ENCODE measurements at regions not wholly inside any gene's neighbourhood (a gene's known extent, or its start where the extent isn't known, plus 50 kb on each side); places are given as distances from the start of the nearest gene placed in this dataset.
A peak's percentile ranks its signal among the peaks of the same experiment; 100 is the strongest.

- Histone ChIP-seq H3K79me1 (ENCODE audit: low read length) (no peaks in the 10 kb centered on the region), H2BK5ac (ENCODE audit: low read depth, low read length, poor library complexity) (no peak overlapping the region), H3K9ac (ENCODE audit: low read length) (no peak overlapping the region), H3K27me3 (ENCODE audit: insufficient read depth, low read length) (no peaks in the 10 kb centered on the region), H3K4me3 (ENCODE audit: low read depth, low read length) (no peak overlapping the region), H3K4me2 (ENCODE audit: low read length) (no peak overlapping the region), H2BK120ac (ENCODE audit: insufficient read depth, low read length, poor library complexity) (no peak overlapping the region), H2AFZ (ENCODE audit: insufficient read depth, low read length, poor library complexity) (no peak overlapping the region), H3K4ac (ENCODE audit: low read depth, low read length) (no peak overlapping the region), H2AK5ac (ENCODE audit: low read length) (no peak overlapping the region), H3K9me3 (ENCODE audit: insufficient read depth, low read depth, low read length) (peaks cover 47% of the 10 kb centered on the region), H3K23ac (ENCODE audit: low read length) (no peak overlapping the region), H2BK12ac (ENCODE audit: low read length) (no peak overlapping the region), H3K18ac (ENCODE audit: low read length) (no peak overlapping the region), H3K36me3 (ENCODE audit: control insufficient read depth in 1 of 2, insufficient read depth in 2 of 2, low read length in 2 of 2) (no peaks in the 10 kb centered on the region), H4K8ac (ENCODE audit: low read depth, low read length) (no peak overlapping the region), H4K91ac (ENCODE audit: low read depth, low read length) (no peak overlapping the region), H3K27ac (ENCODE audit: low read depth, low read length) (no peak overlapping the region), H3K79me2 (ENCODE audit: control insufficient read depth, insufficient read depth, low read length, poor library complexity) (no peaks in the 10 kb centered on the region), H3K14ac (ENCODE audit: low read length) (no peak overlapping the region), H4K12ac (ENCODE audit: low read depth, low read length) (no peak overlapping the region), H3K4me1 (ENCODE audit: control insufficient read depth in 1 of 2, insufficient read depth in 2 of 2, low read length in 2 of 2) (no peaks in the 10 kb centered on the region)
- no CpG with 5 or more reads among the region's 12 CpGs for WGBS (ENCODE audit: extremely low coverage, insufficient coverage, insufficient read length)
- no peak for DNase-seq
These were observed 351.7 kb downstream of the TMEM121 start for GRCh38 chr14:105878125-105878524.

GRCh38 chr14:105878554-105878953, 352.2 kb downstream of the TMEM121 start:
- Histone ChIP-seq H3K27me3 (ENCODE audit: insufficient read depth, low read length) (no peaks in the 10 kb centered on the region), H2BK12ac (ENCODE audit: low read length) (no peak overlapping the region), H3K4ac (ENCODE audit: low read depth, low read length) (no peak overlapping the region), H2BK120ac (ENCODE audit: insufficient read depth, low read length, poor library complexity) (no peak overlapping the region), H3K27ac (ENCODE audit: low read depth, low read length) (no peak overlapping the region), H3K4me2 (ENCODE audit: low read length) (no peak overlapping the region), H3K23ac (ENCODE audit: low read length) (no peak overlapping the region), H4K12ac (ENCODE audit: low read depth, low read length) (no peak overlapping the region), H3K79me1 (ENCODE audit: low read length) (no peaks in the 10 kb centered on the region), H3K9ac (ENCODE audit: low read length) (no peak overlapping the region), H3K18ac (ENCODE audit: low read length) (no peak overlapping the region), H3K14ac (ENCODE audit: low read length) (no peak overlapping the region), H3K36me3 (ENCODE audit: control insufficient read depth in 1 of 2, insufficient read depth in 2 of 2, low read length in 2 of 2) (no peaks in the 10 kb centered on the region), H3K9me3 (ENCODE audit: insufficient read depth, low read depth, low read length) (peaks cover 52% of the 10 kb centered on the region), H3K79me2 (ENCODE audit: control insufficient read depth, insufficient read depth, low read length, poor library complexity) (no peaks in the 10 kb centered on the region), H3K4me1 (ENCODE audit: control insufficient read depth in 1 of 2, insufficient read depth in 2 of 2, low read length in 2 of 2) (no peaks in the 10 kb centered on the region), H2AFZ (ENCODE audit: insufficient read depth, low read length, poor library complexity) (no peak overlapping the region), H4K91ac (ENCODE audit: low read depth, low read length) (no peak overlapping the region), H2BK5ac (ENCODE audit: low read depth, low read length, poor library complexity) (no peak overlapping the region), H3K4me3 (ENCODE audit: low read depth, low read length) (no peak overlapping the region), H2AK5ac (ENCODE audit: low read length) (no peak overlapping the region), H4K8ac (ENCODE audit: low read depth, low read length) (no peak overlapping the region)
- no peak for DNase-seq
- WGBS (ENCODE audit: extremely low coverage, insufficient coverage, insufficient read length): no CpG with 5 or more reads among the region's 13 CpGs

GRCh38 chr14:105879503-105879866, 353.1 kb downstream of the TMEM121 start:
- Histone ChIP-seq H4K91ac (ENCODE audit: low read depth, low read length) (no peak overlapping the region), H2BK12ac (ENCODE audit: low read length) (no peak overlapping the region), H3K27ac (ENCODE audit: low read depth, low read length) (no peak overlapping the region), H3K36me3 (ENCODE audit: control insufficient read depth in 1 of 2, insufficient read depth in 2 of 2, low read length in 2 of 2) (no peaks in the 10 kb centered on the region), H2BK120ac (ENCODE audit: insufficient read depth, low read length, poor library complexity) (no peak overlapping the region), H3K9me3 (ENCODE audit: insufficient read depth, low read depth, low read length) (peaks cover 60% of the 10 kb centered on the region), H3K4me2 (ENCODE audit: low read length) (no peak overlapping the region), H3K18ac (ENCODE audit: low read length) (no peak overlapping the region), H3K4me3 (ENCODE audit: low read depth, low read length) (no peak overlapping the region), H3K9ac (ENCODE audit: low read length) (no peak overlapping the region), H3K4me1 (ENCODE audit: control insufficient read depth in 1 of 2, insufficient read depth in 2 of 2, low read length in 2 of 2) (no peaks in the 10 kb centered on the region), H3K4ac (ENCODE audit: low read depth, low read length) (no peak overlapping the region), H3K79me2 (ENCODE audit: control insufficient read depth, insufficient read depth, low read length, poor library complexity) (no peaks in the 10 kb centered on the region), H2AFZ (ENCODE audit: insufficient read depth, low read length, poor library complexity) (no peak overlapping the region), H3K27me3 (ENCODE audit: insufficient read depth, low read length) (no peaks in the 10 kb centered on the region), H3K23ac (ENCODE audit: low read length) (no peak overlapping the region), H4K12ac (ENCODE audit: low read depth, low read length) (no peak overlapping the region), H2AK5ac (ENCODE audit: low read length) (no peak overlapping the region), H3K79me1 (ENCODE audit: low read length) (no peaks in the 10 kb centered on the region), H3K14ac (ENCODE audit: low read length) (no peak overlapping the region), H2BK5ac (ENCODE audit: low read depth, low read length, poor library complexity) (no peak overlapping the region), H4K8ac (ENCODE audit: low read depth, low read length) (no peak overlapping the region)
- no peak for DNase-seq
- WGBS (ENCODE audit: extremely low coverage, insufficient coverage, insufficient read length): no CpG with 5 or more reads among the region's 7 CpGs

- no peaks in the 10 kb centered on the region for H3K79me1 ChIP-seq (ENCODE audit: low read length)
- no peak overlapping the region for H4K8ac ChIP-seq (ENCODE audit: low read depth, low read length)
- H2BK12ac ChIP-seq (ENCODE audit: low read length): no peak overlapping the region
- H3K4me2 ChIP-seq (ENCODE audit: low read length): no peak overlapping the region
- no peak for DNase-seq
- H3K18ac ChIP-seq (ENCODE audit: low read length): no peak overlapping the region
- H2AFZ ChIP-seq (ENCODE audit: insufficient read depth, low read length, poor library complexity): no peak overlapping the region
- no peak overlapping the region for H2AK5ac ChIP-seq (ENCODE audit: low read length)
- H3K79me2 ChIP-seq (ENCODE audit: control insufficient read depth, insufficient read depth, low read length, poor library complexity): no peaks in the 10 kb centered on the region
- H3K27me3 ChIP-seq (ENCODE audit: insufficient read depth, low read length): no peaks in the 10 kb centered on the region
- no peak overlapping the region for H3K14ac ChIP-seq (ENCODE audit: low read length)
- H3K4me1 ChIP-seq (ENCODE audit: control insufficient read depth in 1 of 2, insufficient read depth in 2 of 2, low read length in 2 of 2): no peaks in the 10 kb centered on the region
- no peak overlapping the region for H4K12ac ChIP-seq (ENCODE audit: low read depth, low read length)
- no CpG with 5 or more reads among the region's 14 CpGs for WGBS (ENCODE audit: extremely low coverage, insufficient coverage, insufficient read length)
- H3K23ac ChIP-seq (ENCODE audit: low read length): no peak overlapping the region
- no peak overlapping the region for H2BK5ac ChIP-seq (ENCODE audit: low read depth, low read length, poor library complexity)
- H3K4me3 ChIP-seq (ENCODE audit: low read depth, low read length): peak overlapping the region; percentile 8
- H3K9ac ChIP-seq (ENCODE audit: low read length): no peak overlapping the region
- H4K91ac ChIP-seq (ENCODE audit: low read depth, low read length): no peak overlapping the region
- no peak overlapping the region for H3K4ac ChIP-seq (ENCODE audit: low read depth, low read length)
- no peak overlapping the region for H2BK120ac ChIP-seq (ENCODE audit: insufficient read depth, low read length, poor library complexity)
- H3K9me3 ChIP-seq (ENCODE audit: insufficient read depth, low read depth, low read length): peaks cover 65% of the 10 kb centered on the region
- no peaks in the 10 kb centered on the region for H3K36me3 ChIP-seq (ENCODE audit: control insufficient read depth in 1 of 2, insufficient read depth in 2 of 2, low read length in 2 of 2)
- H3K27ac ChIP-seq (ENCODE audit: low read depth, low read length): no peak overlapping the region
These were observed 353.6 kb downstream of the TMEM121 start for GRCh38 chr14:105879867-105880561.
